GM12878 (cell line): ENCODE measurements at regions not wholly inside any gene's neighbourhood (a gene's known extent, or its start where the extent isn't known, plus 50 kb on each side); places are given as distances from the start of the nearest gene placed in this dataset.

Source experiments
- ATAC-seq: fragments of 200-7000 bp; cut with Tn5 transposase; 3 replicates; pipeline ENCODE4 v1.9.1; 2020; ENCODE audit warnings: mild to moderate bottlenecking, moderate library complexity
- BruUV-seq: library from RNA; stranded (reverse); fragments of 400-500 nt; replicated peaks from 2 replicates; lab custom pipeline; 2021; lab: Mats Ljungman, UMichigan
- CTCF ChIA-PET: fragments of 300-600 bp; sonication (Branson Sonifier 250); formaldehyde crosslinking; extraction: SDS; loops from one replicate; lab custom pipeline; 2021; ENCODE audit warnings: inconsistent platforms; lab: Yijun Ruan, JAX
- POLR2A ChIA-PET: fragments of 350-600 bp; formaldehyde crosslinking; extraction: SDS; loops from one replicate; lab custom pipeline; 2021; ENCODE audit warnings: inconsistent platforms; lab: Charles Lee
- RAD21 ChIA-PET: fragments of 300-600 bp; sonication (Branson Sonifier 250); formaldehyde crosslinking; loops from one replicate; lab custom pipeline; 2023; ENCODE audit warnings: antibody characterized with exemption; ENCODE audit not compliant: unreplicated experiment; lab: Charles Lee
- SMC1A ChIA-PET: fragments of 300-600 bp; sonication (Branson Sonifier 250); formaldehyde crosslinking; loops from one replicate; lab custom pipeline; 2023; ENCODE audit not compliant: unreplicated experiment, uncharacterized antibody; lab: Charles Lee
- DNase-seq: peaks from one replicate; pipeline ENCODE4 v3.0.0-alpha.2; 2011; ENCODE audit warnings: low read depth, low spot score
- FAIRE-seq: peaks from 3 replicates; lab custom pipeline; 2011; peaks lifted over from hg19 to GRCh38; lab: Jason Lieb, UNC
- H2AFZ ChIP-seq: 2 replicates; pipeline ENCODE4 v1.6.0; 2011; ENCODE audit warnings: low read depth, low read length, control low read depth; ENCODE audit not compliant: control insufficient read depth
- H3K27ac ChIP-seq: 2 replicates; pipeline ENCODE4 v1.5.1; 2011; ENCODE audit warnings: control low read depth; ENCODE audit not compliant: control insufficient read depth, insufficient read depth
- H3K27me3 ChIP-seq, 2 experiments: replicated peaks in 1 of 2; 2 replicates each; pipeline versions ENCODE4 v1.6.0 to v1.6.1; 2011; ENCODE audit warnings: low read length in 1 of 2; ENCODE audit not compliant: control insufficient read depth in 2 of 2, insufficient read depth in 2 of 2
- H3K36me3 ChIP-seq, 2 experiments: 2 replicates each; pipeline ENCODE4 v1.5.1; 2011; ENCODE audit warnings: low read length in 1 of 2; ENCODE audit not compliant: control insufficient read depth in 2 of 2, insufficient read depth in 2 of 2
- H3K4me1 ChIP-seq: 2 replicates; pipeline ENCODE4 v1.6.1; 2011; ENCODE audit warnings: mild to moderate bottlenecking, low read length, moderate library complexity, mixed read lengths; ENCODE audit not compliant: control insufficient read depth, insufficient read depth
- H3K4me2 ChIP-seq: 2 replicates; pipeline ENCODE4 v1.6.0; 2011; ENCODE audit warnings: control low read depth; ENCODE audit not compliant: control insufficient read depth, insufficient read depth
- H3K4me3 ChIP-seq: fragments of 200-600 bp; sonication (generic); 2 replicates; pipeline ENCODE4 v1.5.1; 2016
- H3K79me2 ChIP-seq: 2 replicates; pipeline ENCODE4 v1.6.0; 2011; ENCODE audit warnings: low read length; ENCODE audit not compliant: control insufficient read depth, insufficient read depth
- H3K9ac ChIP-seq: 2 replicates; pipeline ENCODE4 v1.8.0; 2011; ENCODE audit warnings: low read length, control low read depth, mixed read lengths; ENCODE audit not compliant: control insufficient read depth, insufficient read depth
- H3K9me3 ChIP-seq: replicated peaks from 3 replicates; pipeline ENCODE4 v1.5.1; 2011; ENCODE audit warnings: mild to moderate bottlenecking, low read length; ENCODE audit not compliant: control insufficient read depth, insufficient read depth
- H4K20me1 ChIP-seq: 2 replicates; pipeline ENCODE4 v1.6.0; 2011; ENCODE audit not compliant: control insufficient read depth, insufficient read depth
- ASH2L ChIP-seq: fragments of 300-600, 200-600 bp; sonication (generic); IDR thresholded peaks from 2 replicates; pipeline ENCODE4 v1.6.1; 2017; ENCODE audit warnings: low read depth, mild to moderate bottlenecking, borderline replicate concordance
- EED ChIP-seq: sonication (generic); IDR thresholded peaks from 2 replicates; pipeline ENCODE4 v1.6.1; 2016; ENCODE audit warnings: antibody characterized with exemption, low read depth
- FOS ChIP-seq: IDR thresholded peaks from 3 replicates; pipeline ENCODE4 v1.6.1; 2011; ENCODE audit warnings: borderline replicate concordance; ENCODE audit not compliant: insufficient read length; ENCODE audit errors: extremely low read depth
- KAT2A ChIP-seq: conservative IDR thresholded peaks from 2 replicates; pipeline ENCODE4 v1.6.1; 2011; ENCODE audit warnings: low read depth, low read length; ENCODE audit not compliant: control insufficient read depth
- PML ChIP-seq: IDR thresholded peaks from 2 replicates; pipeline ENCODE4 v1.6.1; 2012; ENCODE audit warnings: low read length, inconsistent platforms
- SP1 ChIP-seq: IDR thresholded peaks from one replicate; pipeline ENCODE4 v1.6.1; 2011; ENCODE audit warnings: low read depth, low read length
- WGBS: methylation state at CpG from one replicate; pipeline ENCODE4 v1.1.6; 2016; ENCODE audit warnings: low lambda C conversion rate; ENCODE audit not compliant: insufficient replicate concordance, insufficient coverage; ENCODE audit errors: missing lambda C conversion rate; 5-methylcytosine and 5-hydroxymethylcytosine counted together
- in situ Hi-C: fragments of 300-500 bp; cut with MboI; formaldehyde crosslinking; loops from 9 replicates; pipeline ENCODE4 v1.14.3; 2018; ENCODE audit warnings: mixed read lengths
- intact Hi-C: fragments of 100-400 bp; cut with micrococcal nuclease; formaldehyde crosslinking; loops from one replicate; pipeline ENCODE4 v1.14.2; 2022; ENCODE audit not compliant: unreplicated experiment
- TF ChIP-seq, protein P1 (sequence below): fragments of 150-350 bp; IDR thresholded peaks from 2 replicates; pipeline ENCODE4 v1.6.1; 2014; ENCODE audit warnings: mild to moderate bottlenecking, low read depth, low read length
- TF ChIP-seq, protein P2 (sequence below): fragments of 450-650 bp; IDR thresholded peaks from 2 replicates; pipeline ENCODE4 v1.6.1; 2017; ENCODE audit warnings: mild to moderate bottlenecking, low read depth, inconsistent platforms; ENCODE audit not compliant: poor library complexity, severe bottlenecking

- Histone ChIP-seq H3K79me2 (no peaks in the 10 kb centered on the region), H3K9ac (no peak overlapping the region), H4K20me1 (no peaks in the 10 kb centered on the region), H3K27me3 (no peaks in the 10 kb centered on the region), H3K27ac (no peak overlapping the region), H3K4me3 (no peak overlapping the region), H3K4me2 (no peak overlapping the region), H3K9me3 (no peaks in the 10 kb centered on the region), H3K4me1 (no peaks in the 10 kb centered on the region), H3K36me3 (no peaks in the 10 kb centered on the region), H2AFZ (no peak overlapping the region)
- POLR2A ChIA-PET: no interaction called here
- in situ Hi-C loops (no loop called here), intact Hi-C loops (no loop called here)
- ATAC-seq (no peak), FAIRE-seq (no peak), DNase-seq (no peak)
- SMC1A ChIA-PET: no interaction called here
- TF ChIP-seq SP1 (no peak), EED (no peak), KAT2A (no peak), ASH2L (no peak), FOS (no peak), PML (no peak)
- TF ChIP-seq, protein P1, sequence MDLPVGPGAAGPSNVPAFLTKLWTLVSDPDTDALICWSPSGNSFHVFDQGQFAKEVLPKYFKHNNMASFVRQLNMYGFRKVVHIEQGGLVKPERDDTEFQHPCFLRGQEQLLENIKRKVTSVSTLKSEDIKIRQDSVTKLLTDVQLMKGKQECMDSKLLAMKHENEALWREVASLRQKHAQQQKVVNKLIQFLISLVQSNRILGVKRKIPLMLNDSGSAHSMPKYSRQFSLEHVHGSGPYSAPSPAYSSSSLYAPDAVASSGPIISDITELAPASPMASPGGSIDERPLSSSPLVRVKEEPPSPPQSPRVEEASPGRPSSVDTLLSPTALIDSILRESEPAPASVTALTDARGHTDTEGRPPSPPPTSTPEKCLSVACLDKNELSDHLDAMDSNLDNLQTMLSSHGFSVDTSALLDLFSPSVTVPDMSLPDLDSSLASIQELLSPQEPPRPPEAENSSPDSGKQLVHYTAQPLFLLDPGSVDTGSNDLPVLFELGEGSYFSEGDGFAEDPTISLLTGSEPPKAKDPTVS: no peak
- TF ChIP-seq, protein P2, sequence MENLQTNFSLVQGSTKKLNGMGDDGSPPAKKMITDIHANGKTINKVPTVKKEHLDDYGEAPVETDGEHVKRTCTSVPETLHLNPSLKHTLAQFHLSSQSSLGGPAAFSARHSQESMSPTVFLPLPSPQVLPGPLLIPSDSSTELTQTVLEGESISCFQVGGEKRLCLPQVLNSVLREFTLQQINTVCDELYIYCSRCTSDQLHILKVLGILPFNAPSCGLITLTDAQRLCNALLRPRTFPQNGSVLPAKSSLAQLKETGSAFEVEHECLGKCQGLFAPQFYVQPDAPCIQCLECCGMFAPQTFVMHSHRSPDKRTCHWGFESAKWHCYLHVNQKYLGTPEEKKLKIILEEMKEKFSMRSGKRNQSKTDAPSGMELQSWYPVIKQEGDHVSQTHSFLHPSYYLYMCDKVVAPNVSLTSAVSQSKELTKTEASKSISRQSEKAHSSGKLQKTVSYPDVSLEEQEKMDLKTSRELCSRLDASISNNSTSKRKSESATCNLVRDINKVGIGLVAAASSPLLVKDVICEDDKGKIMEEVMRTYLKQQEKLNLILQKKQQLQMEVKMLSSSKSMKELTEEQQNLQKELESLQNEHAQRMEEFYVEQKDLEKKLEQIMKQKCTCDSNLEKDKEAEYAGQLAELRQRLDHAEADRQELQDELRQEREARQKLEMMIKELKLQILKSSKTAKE: no peak
- CTCF ChIA-PET: interaction anchor here (1.1 kb wide), 1 partner anchor 13 kb away, joined by 3 read pairs; no protein-coding TSS in a partner anchor
- WGBS: 69% methylated on average over 1 of the region's 1 CpG
- RAD21 ChIA-PET: no interaction called here
- BruUV-seq: no TSS peak
Observed at GRCh38 chr11:28966951-28967350, 858.8 kb downstream of the METTL15 start.
